Right kidney (tissue), 1 donor: ENCODE measurements at regions not wholly inside any gene's neighbourhood (a gene's known extent, or its start where the extent isn't known, plus 50 kb on each side); places are given as distances from the start of the nearest gene placed in this dataset.
A peak's percentile ranks its signal among the peaks of the same experiment; 100 is the strongest.

Source experiments
- DNase-seq: peaks from one replicate; pipeline ENCODE4 v3.0.0-alpha.2; 2016

DNA sequence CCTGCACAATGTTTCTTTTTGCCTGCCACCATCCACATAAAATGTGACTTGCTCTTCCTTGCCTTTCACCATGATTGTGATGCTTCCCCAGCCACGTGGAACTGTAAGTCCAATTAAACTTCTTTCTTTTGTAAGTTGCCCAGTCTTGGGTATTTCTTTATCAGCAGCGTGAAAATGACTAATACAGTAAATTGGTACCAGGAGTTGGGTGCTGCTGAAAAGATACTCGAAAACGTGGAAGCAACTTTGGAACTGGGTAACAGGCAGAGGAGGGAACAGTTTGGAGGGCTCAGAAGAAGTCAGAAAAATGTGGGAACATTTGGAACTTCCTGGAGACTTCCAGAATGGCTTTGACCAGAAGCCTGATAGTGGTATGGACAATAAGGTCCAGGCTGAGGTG is 425.3 kb downstream of the GPATCH2 start:
- DNase-seq = no peak

DNA sequence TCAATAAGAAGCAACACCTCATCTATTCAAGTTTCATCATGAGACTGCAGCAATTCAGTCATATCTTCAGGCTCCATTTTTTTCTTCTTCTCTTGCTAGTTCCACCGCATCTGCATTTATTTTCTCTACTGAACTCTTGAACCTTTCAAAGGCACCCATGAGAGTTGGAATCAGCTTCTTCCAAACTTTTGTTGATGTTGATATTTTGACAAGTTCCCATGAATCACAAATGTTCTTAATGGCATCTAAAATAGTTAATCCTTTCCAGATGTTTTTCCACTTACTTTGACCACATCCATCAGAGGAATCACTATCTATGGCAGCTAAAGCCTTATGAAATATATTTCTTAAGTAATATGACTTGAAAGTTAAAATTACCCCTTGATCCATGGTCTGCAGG is 434.3 kb downstream of the GPATCH2 start:
- DNase-seq = no peak

DNA sequence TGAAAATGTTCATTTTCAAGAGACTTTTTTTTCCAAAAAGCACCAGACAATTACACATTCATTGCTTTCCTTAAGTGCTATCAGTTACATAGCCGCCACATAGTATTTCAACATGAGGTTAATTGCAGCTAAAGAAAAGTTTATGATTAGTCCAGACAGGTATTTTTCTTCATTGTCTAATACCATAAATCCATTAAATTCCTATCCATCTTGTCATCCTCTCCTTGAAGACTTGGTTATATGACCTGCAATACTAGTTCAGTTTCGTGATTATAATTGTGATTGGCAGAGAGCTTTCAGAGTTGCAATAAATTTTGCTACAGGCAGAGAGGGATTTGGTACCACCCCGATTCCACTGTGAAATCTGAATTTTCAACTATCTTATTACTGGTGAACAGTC is 437.7 kb downstream of the GPATCH2 start:
- DNase-seq = no peak

DNA sequence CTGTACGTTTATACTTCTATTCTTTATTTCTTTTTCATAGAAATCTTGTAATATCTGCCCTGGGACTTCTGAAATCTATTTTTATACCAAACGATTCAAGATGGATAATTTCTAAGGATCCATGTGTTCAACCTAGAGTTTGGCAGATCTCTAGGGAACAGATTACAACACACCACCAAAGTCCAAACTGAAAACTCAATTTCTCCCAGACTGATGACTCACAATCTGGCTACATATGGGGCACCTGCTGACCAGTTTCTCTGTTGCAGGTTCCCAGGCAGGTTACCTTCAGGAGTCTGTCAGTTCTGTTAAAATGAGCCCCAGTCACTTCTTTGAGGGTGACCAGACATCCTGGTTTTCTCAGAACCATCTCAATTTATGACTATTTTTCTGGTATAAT is 439.4 kb downstream of the GPATCH2 start:
- DNase-seq = no peak

DNA sequence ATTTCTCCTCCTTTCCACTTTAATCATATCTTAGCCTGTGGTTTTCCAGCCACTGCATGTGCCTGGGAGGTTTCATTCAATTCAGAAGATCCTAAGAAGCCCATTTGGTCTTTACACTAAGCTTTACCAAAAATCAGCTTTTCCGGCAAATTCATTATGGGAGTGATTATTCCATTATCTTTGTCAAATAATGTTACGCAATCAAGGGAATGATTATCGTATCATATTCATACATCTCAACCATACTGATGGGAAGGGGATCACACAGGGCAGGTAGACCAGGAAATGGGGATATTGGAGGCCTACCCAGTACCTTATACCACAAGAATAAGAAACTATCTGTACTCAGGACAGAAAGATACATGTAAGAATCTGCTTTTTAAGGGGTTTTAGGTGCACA is 440.5 kb downstream of the GPATCH2 start:
- DNase-seq = no peak

DNA sequence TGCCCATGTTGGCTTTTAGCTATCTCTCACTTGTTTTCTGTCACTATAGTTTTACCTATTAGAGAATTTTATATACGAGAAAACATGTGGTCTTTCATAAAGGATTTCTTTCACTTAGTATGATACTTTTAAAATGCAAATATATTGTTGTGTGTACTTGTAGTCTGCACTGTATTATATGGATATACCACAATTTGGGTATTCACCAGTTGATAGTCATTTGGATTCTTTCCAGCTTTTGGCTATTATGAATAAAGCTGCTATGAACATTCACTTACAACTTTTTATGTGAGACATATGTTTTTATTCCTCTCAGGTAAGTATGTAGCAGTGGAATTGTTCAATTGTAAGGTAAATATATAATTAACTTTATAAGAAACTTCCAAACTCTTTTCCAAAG is 441.5 kb downstream of the GPATCH2 start:
- no peak for DNase-seq

DNA sequence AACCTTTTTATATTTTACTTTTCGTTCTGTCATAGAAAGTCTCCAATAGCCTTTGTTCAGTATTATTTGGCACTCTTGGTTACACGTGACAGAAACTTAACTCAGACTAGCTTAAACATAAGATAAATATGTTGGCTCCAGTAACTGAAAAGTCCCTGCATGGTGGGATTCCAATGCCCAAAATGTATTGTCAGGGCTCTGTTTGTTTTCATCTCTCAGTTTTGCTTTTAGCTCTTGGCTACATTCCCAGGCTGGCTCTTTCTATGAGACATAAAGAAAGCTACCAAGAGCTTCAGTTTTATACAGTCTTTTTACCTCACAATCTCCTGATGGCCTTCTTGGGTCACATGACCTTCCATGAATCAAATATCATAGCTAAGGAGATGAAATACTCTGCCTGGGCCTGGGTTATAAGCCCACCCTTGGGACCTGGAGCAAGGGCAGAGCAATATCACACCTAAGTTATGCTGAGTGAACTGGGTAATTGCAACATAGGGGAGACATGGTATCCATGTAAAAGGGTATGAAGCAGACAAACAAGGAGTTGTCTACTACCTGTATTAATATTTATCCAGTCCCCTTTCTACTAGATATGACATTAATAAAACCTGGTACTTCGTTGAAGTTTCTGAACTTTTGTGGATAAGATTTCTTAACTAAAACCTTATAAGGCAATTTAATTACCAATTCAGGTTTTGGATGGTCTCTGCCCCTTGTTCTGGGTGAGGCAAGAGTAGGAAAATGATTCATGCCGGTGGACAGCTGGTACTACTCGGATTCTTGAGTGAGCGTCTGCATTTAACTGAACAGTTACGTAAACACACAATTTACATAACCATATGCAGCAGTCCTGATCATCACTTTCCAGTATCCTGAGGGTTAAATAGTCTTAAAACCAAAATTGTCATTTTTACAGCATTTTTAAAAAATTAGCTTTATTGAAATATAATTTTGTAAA is 442.3 kb downstream of the GPATCH2 start:
- DNase-seq = no peak

DNA sequence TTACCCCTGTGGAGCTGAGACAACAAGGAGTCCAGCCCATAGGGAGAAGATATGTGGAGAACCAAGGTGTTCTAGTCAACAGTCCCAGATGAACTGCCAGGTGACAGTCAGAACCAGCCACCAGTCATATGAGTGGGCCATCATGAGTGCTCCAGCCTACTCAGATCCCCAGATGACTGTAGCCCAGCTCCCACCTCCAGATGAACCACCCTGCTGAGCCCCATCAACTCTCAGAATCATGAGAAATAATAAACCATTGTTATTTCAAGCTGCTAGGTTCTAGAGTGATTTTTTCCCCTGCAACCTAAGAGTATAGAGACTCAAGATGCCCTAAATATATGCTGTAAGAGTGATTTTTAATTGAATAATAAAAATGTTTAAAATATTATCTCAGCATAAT is 444.2 kb downstream of the GPATCH2 start:
- no peak for DNase-seq

DNA sequence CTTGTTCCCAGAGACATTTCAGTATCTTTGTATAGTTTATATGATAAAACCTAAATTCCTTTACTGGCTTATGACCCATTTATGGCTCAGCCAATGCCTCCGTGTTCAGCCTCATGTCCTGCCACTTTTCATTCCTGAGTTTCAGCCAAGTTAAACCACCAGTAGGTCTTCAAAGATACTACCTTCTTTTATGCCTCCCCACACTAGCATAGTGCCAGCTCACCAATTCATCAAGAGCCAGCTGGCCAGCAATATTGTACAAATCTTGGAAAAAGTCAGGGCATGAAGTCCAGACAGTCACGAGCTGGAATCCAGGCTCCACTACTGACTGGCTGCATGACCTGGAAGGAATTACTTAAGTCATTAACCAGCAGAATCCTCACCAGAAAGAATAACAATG is 446.0 kb downstream of the GPATCH2 start:
- DNase-seq = no peak

DNA sequence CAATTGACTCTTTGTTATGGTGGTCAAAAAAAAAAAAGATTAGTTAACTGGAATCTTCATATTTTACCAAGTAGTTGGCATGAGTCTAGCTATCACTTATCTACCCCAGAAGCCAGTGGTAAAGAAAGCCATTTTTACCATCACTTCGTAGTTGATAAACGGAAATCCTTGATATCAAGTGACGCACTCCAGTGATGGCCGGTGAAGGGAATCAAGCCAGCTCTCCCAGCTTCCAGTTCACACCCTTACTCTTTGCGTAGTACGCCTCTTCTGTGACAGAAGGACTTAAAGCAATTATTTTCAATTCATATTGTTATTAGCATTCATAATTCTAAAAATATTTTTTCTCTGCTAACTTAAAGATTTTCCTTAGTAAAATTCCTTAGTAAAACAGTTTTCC is 447.9 kb downstream of the GPATCH2 start:
- no peak for DNase-seq

DNA sequence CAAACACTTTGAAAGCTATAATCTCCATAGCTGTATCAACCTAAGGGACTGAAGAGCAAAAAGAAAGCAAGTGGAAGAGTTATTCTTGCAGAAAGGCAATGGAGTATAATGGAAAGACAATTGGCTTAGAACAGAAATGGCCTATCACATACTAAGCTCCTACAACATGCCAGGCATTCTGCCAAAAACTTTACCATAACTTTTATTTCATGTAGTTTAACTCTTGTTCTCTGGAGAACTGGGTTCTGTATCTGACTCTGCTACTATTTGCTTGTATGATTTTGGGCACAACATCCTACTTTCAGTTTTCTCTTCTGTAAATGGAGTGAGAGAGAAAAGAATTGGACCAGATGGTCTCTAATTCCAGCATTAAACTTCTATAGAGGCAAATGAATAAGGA is 449.1 kb downstream of the GPATCH2 start:
- no peak for DNase-seq

DNA sequence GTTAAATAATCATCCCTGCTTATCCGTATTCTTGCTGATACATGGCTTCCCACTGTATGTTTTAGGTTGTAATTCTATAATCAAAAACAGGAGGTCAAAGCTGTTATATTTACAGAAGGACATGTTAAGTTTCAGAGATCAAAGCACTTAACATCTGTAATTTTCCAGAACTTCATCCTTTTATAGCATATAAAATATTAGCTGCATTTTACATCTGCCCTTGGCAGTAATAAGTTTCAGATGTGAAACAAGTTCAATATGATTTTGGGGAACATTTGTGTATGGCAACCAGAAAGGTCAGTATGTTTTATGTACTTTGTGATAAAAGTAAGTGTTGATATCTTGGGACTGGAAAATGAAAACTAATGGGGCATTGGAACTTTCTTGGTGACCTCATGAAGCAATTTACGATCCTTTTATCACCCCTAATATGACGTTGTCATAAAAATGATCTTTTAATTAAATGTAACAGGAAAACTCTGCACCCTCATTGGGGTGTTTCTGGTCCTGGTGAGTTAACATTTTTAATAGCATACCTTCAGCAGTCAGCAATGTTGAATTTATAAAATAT is 449.6 kb downstream of the GPATCH2 start:
- no peak for DNase-seq

DNA sequence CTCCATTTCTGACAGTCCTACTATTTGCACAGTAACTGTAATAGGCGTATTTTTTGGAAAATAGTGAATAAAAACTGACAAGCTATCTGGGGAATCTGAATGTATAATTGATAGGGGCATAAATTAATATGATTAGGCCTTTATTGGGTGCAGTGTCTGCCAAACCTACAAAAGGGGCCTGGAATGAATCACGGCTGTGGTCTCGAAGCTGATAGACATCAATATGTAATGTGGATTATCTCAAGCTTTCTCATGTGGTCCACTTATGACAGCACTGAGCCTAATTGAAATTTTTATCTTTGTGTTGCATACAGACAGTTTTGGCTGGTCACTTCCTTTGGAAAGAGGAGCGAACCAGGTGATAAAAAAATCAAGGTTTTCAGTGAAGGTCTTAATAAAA is 450.4 kb downstream of the GPATCH2 start:
- DNase-seq = no peak

DNA sequence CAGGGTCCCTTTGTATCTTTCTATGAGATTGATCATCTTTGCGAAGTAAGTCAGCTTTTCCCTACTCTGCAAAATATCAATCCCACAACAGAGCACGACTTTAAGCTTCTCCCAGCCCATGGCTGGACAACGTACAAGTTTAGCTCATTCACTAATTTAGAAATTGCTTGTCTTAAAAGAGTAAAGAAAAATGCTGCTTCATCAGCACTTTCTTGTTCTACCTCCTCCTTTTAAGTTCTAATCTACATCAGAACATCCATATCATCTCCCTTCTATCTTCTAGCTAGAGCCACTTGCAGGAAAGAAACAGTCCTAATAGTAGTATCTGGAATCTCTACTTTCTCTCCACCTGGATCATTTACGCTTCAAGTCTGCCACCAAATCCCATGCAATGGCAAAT is 441.2 kb upstream of the ESRRG start:
- no peak for DNase-seq

DNA sequence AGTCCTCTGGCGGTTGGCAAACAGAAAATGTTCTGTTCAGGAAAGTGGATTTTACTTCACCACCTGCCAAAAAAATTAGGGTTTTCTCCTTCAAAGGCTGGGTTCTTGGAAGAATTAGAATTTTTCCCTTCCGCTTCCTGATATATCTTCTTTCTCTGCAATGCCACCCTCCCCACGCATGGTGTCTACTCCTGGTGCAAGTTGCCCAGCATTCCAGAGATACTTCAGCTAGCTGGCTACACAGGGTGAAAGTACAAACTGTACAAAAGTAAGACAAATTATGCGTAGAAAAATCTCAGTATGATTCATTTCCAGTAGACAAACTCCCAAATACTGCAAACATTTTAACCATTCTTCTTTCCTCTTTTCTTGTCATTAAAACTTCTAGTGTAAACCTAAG is 430.1 kb upstream of the ESRRG start:
- DNase-seq = no peak

DNA sequence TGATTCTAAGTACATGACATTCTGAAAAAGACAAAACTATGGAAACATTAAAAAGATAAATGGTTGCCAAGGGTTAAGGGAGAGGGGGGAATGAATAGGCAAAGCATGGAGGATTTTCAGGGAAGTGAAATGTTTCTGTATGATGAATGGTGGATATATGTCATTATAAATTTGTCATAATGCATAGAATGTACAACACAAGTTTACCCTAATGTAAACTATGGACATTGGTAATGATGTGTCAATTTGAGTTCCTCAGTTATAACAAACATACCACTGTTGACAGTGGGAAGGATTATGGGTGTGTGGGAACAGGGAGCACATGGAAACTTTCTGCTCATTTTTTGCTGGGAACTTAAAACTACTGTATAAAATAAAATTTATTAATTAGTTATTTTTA is 427.1 kb upstream of the ESRRG start:
- DNase-seq = no peak

DNA sequence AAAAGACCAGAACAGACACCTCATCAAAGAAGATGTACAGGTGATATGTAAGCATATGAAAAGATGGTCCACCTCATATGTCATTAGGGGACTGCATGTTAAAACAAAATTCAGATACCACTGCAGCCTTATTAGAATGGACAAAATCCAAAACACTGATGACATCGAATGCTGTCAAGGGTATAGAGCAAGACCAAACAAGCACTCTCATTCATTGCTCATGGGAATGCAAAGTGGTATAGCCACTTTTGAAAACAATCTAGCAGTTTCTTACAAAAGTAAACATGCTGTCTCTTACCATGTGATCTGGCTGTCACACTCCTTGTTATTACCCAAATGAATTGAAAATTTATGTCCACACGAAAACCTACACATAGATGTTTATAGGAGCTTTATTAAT is 426.6 kb upstream of the ESRRG start:
- no peak for DNase-seq

DNA sequence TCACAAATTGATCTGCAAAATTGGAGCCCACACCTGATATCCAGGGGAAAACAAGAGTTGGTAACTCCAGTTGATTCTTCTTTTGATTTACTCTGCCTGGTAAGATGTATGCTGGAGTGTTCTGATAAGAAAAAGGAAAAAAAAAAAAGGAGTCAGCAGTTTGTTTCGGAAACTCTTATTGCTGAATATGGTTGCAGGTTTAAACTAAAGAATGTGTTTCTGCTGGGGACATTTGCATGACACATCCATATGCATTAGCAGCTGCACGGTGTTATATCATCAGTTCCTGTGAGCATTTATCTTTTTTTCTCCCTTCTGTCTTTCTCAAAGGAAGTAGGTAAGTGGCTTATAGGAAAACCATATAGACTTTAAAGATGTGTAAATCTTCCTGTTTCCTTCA is 418.5 kb upstream of the ESRRG start:
- no peak for DNase-seq

DNA sequence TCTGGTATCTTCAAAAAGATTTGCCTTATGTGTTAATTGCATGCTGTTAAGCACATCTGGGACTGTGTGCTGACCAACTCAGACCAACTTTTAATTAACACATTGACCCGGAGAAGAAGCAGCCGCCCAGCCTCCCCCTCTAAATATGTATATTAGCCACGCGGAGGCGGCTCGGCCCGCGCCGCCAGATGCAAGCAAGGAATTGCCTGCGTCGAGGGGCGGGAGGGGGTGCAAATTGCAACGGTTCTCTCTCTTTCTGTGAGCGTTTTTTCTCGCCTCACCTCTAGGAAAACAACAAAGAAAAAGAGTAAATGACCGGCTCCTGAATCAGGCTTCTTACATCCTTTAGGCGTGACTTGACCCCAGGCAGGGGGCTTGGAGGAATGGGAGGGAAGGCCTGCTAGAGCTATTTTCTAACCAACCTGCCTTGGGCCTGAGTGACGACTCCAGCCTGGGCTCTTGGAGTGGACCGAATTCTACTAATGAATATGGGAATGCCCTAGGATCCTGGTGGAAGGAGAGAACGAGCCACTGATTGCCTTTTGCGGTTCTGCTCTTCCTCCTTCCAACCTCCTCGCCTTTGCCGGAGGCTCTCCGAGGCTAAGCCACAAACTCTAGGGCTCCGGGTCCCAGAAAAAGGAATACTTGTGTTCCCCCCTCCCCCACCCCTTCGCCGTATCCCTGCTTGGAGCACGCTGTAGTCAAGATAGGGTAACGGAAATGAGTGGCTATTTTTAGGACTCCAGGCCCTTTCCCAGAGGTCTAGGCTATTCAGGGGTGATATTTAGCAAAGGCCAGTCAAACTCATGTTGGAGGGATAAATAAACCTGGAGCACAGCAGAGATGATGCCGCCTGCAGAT is 417.0 kb upstream of the ESRRG start:
- peak; percentile 63 for DNase-seq

DNA sequence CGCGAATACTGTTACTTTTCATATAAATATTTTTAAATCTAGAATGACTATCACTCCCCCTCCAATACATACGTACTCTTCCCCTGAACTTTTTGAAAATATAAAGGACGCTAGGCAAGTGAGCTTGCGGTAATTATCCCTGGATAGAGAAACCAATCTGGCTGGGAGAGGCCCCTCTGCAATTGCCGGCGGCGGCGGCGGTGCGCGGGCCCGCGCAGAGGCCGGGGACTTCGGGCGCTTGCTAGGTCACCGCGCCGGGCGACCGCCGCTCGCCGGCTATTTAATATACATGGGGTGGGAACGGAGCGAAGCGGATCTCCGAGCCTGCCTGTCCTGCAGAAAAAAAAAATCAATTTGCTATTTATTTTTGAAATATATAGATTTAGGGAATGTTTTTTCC is 416.3 kb upstream of the ESRRG start:
- peak; percentile 61 for DNase-seq

DNA sequence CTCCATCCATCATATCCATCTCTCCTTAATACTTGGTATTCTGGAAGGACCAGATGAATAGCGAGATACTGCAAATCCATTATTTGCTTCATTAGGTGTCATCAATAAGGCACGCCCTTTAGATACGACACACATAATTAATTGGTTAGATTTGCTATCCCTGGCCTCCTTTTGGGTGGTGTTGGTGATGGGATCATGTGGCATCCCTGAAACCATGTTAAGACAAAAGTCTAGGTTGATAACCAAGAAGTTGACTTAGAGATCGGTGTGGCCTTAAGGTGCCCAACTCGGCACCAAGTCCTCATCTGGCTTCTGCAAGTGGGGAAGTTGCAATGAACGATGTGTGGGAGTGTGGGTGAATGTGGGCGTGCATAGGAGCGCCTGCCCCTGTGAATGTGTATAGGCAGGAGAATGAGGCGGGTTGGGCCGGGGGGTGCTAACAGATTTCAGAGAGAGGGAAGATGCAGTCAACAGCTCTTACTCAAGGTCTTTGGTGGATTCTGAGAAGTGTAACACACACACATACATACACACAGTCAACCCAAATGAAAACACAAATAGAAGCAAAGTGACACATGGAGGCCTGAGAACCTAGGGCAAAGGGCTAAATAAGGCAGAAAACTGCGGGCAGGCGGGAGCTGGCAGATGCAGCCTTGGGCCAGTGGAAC is 415.7 kb upstream of the ESRRG start:
- peak; percentile 51 for DNase-seq

DNA sequence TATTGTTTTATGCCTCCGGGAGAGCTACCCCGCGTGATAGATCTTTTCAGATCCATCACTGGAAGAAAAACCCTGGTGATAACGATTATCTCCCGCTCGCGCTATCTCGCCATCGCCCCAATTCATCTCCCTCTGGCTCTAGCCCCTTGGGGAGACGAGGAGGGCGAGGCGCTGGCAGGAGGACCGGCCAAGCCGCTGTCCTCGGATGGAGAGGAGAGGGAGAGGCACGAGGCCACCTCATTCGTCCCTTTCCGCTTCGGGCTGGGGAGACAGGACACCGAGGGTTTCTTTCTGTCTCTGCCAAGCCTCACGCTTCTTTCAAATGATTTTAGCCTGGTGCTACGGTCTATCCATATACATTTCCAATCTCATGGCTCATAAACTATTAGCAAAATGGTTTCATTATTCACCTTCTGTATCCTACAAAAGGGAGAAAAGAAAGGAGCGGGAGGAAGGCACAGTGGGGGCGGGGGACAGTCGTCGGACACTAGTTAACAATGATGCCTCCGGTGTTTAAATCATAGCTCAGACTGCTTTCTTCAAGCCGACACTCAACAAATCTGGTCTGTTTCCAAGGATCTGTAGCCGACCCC is 415.0 kb upstream of the ESRRG start:
- peak; percentile 63 for DNase-seq
